K562 (cell line): ENCODE measurements at regions not wholly inside any gene's neighbourhood (a gene's known extent, or its start where the extent isn't known, plus 50 kb on each side); places are given as distances from the start of the nearest gene placed in this dataset.

Experiments
- CBFA2T3 ChIP-seq: fragments of 450-650 bp; IDR thresholded peaks from 2 replicates; pipeline ENCODE4 v1.6.1; 2017
- CCNT2 ChIP-seq: IDR thresholded peaks from 2 replicates; pipeline ENCODE4 v1.6.1; 2011; ENCODE audit warnings: borderline replicate concordance, low read depth, mild to moderate bottlenecking, moderate library complexity, mixed read lengths, low read length; ENCODE audit not compliant: insufficient read length; ENCODE audit errors: extremely low read depth
- CTCF ChIP-seq, 3 experiments: IDR thresholded peaks in 2 of 3; conservative IDR thresholded peaks in 1 of 3; 2 replicates each; pipeline ENCODE4 v1.5.1; 2011 to 2012; ENCODE audit warnings: low read length in 3 of 3, mild to moderate bottlenecking in 3 of 3, control low read depth in 2 of 3, improper control_type of control experiment in 1 of 3, inconsistent platforms in 1 of 3, low read depth in 1 of 3, mixed read lengths in 1 of 3, moderate library complexity in 1 of 3; ENCODE audit not compliant: insufficient read depth in 2 of 3
- GTF2A2 ChIP-seq: IDR thresholded peaks from 2 replicates; pipeline ENCODE4 v1.6.1; 2016; ENCODE audit warnings: mild to moderate bottlenecking, missing genetic modification characterization, missing compliant biosample characterization
- L3MBTL2 ChIP-seq: fragments of 450-650 bp; IDR thresholded peaks from 2 replicates; pipeline ENCODE4 v1.6.1; 2016; ENCODE audit warnings: mild to moderate bottlenecking, moderate library complexity
- MECOM ChIP-seq: fragments of 250-450 bp; sonication (Bioruptor Pico); IDR thresholded peaks from 2 replicates; pipeline ENCODE4 v1.8.0; 2022; ENCODE audit warnings: inconsistent platforms
- MXI1 ChIP-seq: IDR thresholded peaks from 2 replicates; pipeline ENCODE4 v1.6.1; 2011; ENCODE audit warnings: low read depth, mild to moderate bottlenecking, improper control_type of control experiment, low read length
- NR2C1 ChIP-seq, 2 experiments: fragments of 450-650 bp; IDR thresholded peaks; 2 replicates each; pipeline ENCODE4 v1.6.1; 2017; ENCODE audit warnings: mild to moderate bottlenecking in 2 of 2, antibody characterized with exemption in 1 of 2, inconsistent platforms in 1 of 2, missing compliant biosample characterization in 1 of 2, missing genetic modification characterization in 1 of 2
- PML ChIP-seq: IDR thresholded peaks from 2 replicates; pipeline ENCODE4 v1.6.1; 2012; ENCODE audit warnings: low read length, inconsistent platforms
- REST ChIP-seq, 2 experiments: fragments of 450-650 bp; formaldehyde crosslinking in 1 of 2; IDR thresholded peaks; 2 replicates each; pipeline versions ENCODE4 v1.4.0 to v1.6.1; 2014 to 2020; ENCODE audit warnings: mild to moderate bottlenecking in 2 of 2, borderline replicate concordance in 1 of 2, low read depth in 1 of 2
- RHOXF2B ChIP-seq: fragments of 250-450 bp; sonication (Bioruptor Pico); conservative IDR thresholded peaks from 2 replicates; pipeline ENCODE4 v1.5.1; 2021
- ZBTB7A ChIP-seq: IDR thresholded peaks from 2 replicates; pipeline ENCODE4 v1.6.1; 2011; ENCODE audit warnings: low read depth, mild to moderate bottlenecking, low read length, moderate library complexity, borderline replicate concordance; ENCODE audit not compliant: control insufficient read depth
- ZNF143 ChIP-seq: sonication (generic); formaldehyde crosslinking; IDR thresholded peaks from 2 replicates; pipeline ENCODE4 v1.9.0; 2022; ENCODE audit warnings: mild to moderate bottlenecking, missing genetic modification reagents
- ZNF589 ChIP-seq: fragments of 200-800 bp; sonication (Bioruptor generic); IDR thresholded peaks from 2 replicates; pipeline ENCODE4 v1.6.1; 2016; ENCODE audit warnings: low read depth, missing genetic modification characterization, missing compliant biosample characterization
- ZNF76 ChIP-seq: fragments of 250-450 bp; sonication (Bioruptor Pico); IDR thresholded peaks from 2 replicates; pipeline ENCODE4 v1.4.0; 2020; ENCODE audit warnings: mild to moderate bottlenecking, moderate library complexity, borderline replicate concordance
- TF ChIP-seq, protein P1 (sequence below): fragments of 450-650 bp; conservative IDR thresholded peaks from 2 replicates; pipeline ENCODE4 v1.6.1; 2016; ENCODE audit warnings: missing genetic modification characterization, low read depth, mild to moderate bottlenecking, missing compliant biosample characterization, moderate library complexity

DNA sequence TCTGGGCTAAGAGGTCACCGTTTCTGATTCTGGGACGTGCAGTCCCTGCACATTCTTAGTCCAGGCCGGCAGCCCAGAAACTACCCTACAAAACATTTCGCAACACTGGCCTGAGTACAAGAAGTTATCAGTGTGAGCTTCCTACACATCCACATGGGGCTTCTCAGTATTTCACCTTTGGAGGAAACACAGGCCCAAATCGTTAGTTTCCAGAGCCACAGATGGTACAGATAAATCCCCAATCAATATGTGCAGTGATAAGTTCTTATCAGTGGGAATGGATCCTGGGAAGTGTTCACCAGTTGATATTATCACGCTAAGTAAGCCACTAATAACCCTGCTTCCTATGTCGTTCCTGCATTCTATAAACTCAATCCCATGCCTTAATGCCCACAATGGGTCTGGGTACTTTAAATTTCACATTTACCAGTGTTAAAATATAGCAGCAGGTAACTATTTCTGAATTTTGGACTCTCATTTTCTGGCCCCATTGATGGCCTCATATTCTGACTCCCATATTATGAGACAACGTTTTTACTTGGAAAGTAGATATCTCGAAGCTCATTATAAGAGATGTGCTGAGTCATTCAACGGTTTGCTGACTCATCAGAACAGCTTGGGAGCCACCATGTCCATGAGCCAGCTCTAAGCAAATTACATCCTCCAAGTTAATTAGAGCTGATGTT, 370.2 kb upstream of the MAF start (continued):
- TF ChIP-seq REST (IDR thresholded peaks at IDR 0.05; ENCODE audit: borderline replicate concordance) (peak; percentile 2; the same call in 1 of the 2 replicates), REST (CRISPR knock-in tag; IDR thresholded peaks at IDR 0.05; ENCODE audit: low read depth) (no peak), ZBTB7A (no peak), ZNF589 (CRISPR knock-in tag) (peak; percentile 63), L3MBTL2 (peak; percentile 75), ZNF143 (CRISPR knock-in tag) (no peak), RHOXF2B (CRISPR knock-in tag) (no peak), MECOM (CRISPR knock-in tag) (peak; percentile 77), CBFA2T3 (peak; percentile 93), MXI1 (peak; percentile 22; the same call in 1 of the 2 replicates), PML (peak; percentile 85), NR2C1 (IDR thresholded peaks at IDR 0.05) (0 out of 2 replicates have a peak, but pooled peaks have one; percentile 27), NR2C1 (tag; IDR thresholded peaks at IDR 0.05) (peak; percentile 68), GTF2A2 (tag) (no peak), CCNT2 (peak; percentile 94), CTCF (IDR thresholded peaks at IDR 0.05 in 2 of 3, conservative IDR thresholded peaks at IDR 0.05 in 1 of 3; ENCODE audit: insufficient read depth in 2 of 3, low read depth in 1 of 3, low read length in 3 of 3) (peak in 1 of 3 experiments; percentile 13; a peak in 2 of 6 replicates), ZNF76 (CRISPR knock-in tag) (peak; percentile 50; the same call in 1 of the 2 replicates)
- TF ChIP-seq, protein P1, sequence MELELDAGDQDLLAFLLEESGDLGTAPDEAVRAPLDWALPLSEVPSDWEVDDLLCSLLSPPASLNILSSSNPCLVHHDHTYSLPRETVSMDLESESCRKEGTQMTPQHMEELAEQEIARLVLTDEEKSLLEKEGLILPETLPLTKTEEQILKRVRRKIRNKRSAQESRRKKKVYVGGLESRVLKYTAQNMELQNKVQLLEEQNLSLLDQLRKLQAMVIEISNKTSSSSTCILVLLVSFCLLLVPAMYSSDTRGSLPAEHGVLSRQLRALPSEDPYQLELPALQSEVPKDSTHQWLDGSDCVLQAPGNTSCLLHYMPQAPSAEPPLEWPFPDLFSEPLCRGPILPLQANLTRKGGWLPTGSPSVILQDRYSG (tag): peak; percentile 71; the same call in 1 of the 2 replicates
